Peyer's patch (tissue), 4 donors: ENCODE measurements at regions not wholly inside any gene's neighbourhood (a gene's known extent, or its start where the extent isn't known, plus 50 kb on each side); places are given as distances from the start of the nearest gene placed in this dataset.

Experiments
- POLR2A ChIP-seq, 2 donors: fragments of 450-650 bp; IDR thresholded peaks; one replicate each; pipeline ENCODE4 v1.5.1; 2017; ENCODE audit warnings: antibody characterized with exemption in 2 of 2, mild to moderate bottlenecking in 2 of 2, moderate library complexity in 2 of 2
- TF ChIP-seq, protein P1 (sequence below), 6 experiments: fragments of 450-650 bp in 4 of 6; fragments of 200-600 bp in 2 of 6; sonication (generic) in 1 of 6; IDR thresholded peaks; one replicate each; pipeline ENCODE4 v1.5.1; 2017 to 2019; ENCODE audit warnings: antibody characterized with exemption in 6 of 6, mild to moderate bottlenecking in 3 of 6, moderate library complexity in 1 of 6

DNA sequence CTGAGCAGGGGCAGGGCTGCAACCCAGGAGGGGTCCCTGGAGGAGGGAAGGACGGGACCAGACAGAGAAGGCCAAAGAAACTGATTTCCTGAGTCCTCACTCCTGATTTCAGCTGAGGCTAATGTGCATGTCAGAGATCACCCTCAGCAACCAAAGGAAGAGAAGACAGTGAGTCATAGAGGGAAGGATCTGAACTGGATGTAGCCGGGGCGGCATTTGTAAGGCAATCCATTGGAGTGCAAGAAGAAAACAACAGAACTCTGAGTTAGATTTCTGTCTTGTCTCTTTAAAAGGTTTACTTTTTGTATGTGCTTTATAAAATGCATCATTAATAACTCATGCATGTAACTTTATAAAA lies 105.3 kb upstream of the AGBL1 start:
- TF ChIP-seq, protein P1, sequence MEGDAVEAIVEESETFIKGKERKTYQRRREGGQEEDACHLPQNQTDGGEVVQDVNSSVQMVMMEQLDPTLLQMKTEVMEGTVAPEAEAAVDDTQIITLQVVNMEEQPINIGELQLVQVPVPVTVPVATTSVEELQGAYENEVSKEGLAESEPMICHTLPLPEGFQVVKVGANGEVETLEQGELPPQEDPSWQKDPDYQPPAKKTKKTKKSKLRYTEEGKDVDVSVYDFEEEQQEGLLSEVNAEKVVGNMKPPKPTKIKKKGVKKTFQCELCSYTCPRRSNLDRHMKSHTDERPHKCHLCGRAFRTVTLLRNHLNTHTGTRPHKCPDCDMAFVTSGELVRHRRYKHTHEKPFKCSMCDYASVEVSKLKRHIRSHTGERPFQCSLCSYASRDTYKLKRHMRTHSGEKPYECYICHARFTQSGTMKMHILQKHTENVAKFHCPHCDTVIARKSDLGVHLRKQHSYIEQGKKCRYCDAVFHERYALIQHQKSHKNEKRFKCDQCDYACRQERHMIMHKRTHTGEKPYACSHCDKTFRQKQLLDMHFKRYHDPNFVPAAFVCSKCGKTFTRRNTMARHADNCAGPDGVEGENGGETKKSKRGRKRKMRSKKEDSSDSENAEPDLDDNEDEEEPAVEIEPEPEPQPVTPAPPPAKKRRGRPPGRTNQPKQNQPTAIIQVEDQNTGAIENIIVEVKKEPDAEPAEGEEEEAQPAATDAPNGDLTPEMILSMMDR (IDR thresholded peaks at IDR 0.05), result no peak
- no peak for TF ChIP-seq POLR2A (IDR thresholded peaks at IDR 0.05)
